ENCODE measurements at regions not wholly inside any gene's neighbourhood (a gene's known extent, or its start where the extent isn't known, plus 50 kb on each side); places are given as distances from the start of the nearest gene placed in this dataset.
A peak's percentile ranks its signal among the peaks of the same experiment; 100 is the strongest.
"Not testable (repeated sequence)": the region's sequence is repeated elsewhere in the genome, so short reads cannot be mapped to it uniquely, and the experiment has no call there.

DNA sequence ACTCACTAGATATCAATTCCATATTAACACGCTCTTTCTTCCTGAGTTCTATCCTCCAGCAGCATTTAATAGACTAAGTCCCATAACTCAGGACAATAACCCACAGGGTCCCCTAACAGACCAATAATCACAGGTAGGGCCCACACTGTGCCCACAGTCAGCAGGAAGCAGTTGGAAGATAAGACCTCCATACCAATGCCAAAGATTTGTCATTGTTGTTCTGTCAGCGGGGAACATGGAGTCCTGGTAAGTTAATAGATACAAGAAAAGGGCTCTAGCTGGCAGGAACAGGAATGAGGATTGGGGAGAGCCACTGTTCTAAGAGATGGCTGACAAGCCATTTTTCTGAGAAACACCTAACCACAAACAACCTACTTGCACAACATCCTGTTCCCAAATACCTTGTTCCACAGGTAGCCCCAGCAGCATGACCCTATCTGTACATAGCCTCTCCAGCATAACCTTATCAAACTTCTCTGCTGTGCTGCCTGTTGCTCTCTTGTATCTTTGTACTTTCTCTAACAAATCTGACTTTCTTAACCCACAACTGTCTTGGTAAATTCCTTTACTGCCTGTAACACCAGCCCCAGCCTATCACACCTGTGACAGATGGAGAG, 142.0 kb upstream of the KCNJ15 start:
- DNase-seq (ENCODE audit: low spot score), result no peak

DNA sequence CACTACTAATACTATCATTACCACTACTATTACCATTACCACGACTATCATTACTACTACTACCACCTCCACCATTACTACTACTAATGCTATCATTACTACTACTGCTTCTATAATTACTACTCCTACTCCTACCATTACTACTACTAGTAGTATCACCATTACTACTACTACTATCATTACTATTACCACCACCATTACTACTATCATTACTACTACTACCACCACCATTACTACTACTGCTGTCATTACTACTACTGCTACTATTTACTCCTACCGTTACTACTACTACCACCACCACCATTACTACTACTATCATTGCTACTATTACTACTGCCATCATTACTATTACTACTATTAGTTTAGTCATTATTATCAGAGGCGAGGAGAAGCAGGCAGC, 140.9 kb upstream of the KCNJ15 start:
- DNase-seq (ENCODE audit: low spot score), result no peak

DNA sequence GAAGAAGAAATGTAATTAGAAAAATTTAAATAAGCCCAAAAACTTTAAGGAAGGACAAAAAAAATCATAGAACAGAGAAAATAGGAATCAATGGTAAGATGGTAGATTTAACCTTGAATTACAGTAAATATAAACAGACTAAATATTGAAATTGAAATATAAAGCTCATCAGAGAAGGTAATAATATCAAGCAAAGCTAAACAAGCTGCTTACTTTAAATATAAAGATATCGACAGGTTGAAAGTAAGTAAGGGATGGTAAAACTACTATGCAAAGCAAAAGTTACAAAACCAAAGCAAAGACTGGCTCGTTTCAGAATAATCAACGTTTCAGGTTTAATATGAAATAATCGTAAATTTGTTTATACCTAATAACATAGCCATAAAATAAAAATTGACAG, 137.0 kb upstream of the KCNJ15 start:
- no peak for DNase-seq (ENCODE audit: low spot score)

DNA sequence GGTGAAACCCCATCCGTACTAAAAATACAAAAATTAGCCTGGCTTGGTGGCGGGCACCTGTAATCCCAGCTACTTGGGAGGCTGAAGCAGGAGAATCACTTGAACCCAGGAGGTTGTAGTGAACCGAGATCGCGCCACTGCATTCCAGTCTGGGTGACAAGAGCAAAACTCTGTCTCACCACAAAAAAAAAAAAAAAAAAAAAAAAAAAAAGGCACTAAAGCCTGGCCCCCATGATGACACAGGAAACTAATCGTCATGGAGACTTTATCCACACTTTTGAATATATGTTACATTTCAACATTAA, 136.2 kb upstream of the KCNJ15 start:
- DNase-seq (ENCODE audit: low spot score), result not testable (repeated sequence)

DNA sequence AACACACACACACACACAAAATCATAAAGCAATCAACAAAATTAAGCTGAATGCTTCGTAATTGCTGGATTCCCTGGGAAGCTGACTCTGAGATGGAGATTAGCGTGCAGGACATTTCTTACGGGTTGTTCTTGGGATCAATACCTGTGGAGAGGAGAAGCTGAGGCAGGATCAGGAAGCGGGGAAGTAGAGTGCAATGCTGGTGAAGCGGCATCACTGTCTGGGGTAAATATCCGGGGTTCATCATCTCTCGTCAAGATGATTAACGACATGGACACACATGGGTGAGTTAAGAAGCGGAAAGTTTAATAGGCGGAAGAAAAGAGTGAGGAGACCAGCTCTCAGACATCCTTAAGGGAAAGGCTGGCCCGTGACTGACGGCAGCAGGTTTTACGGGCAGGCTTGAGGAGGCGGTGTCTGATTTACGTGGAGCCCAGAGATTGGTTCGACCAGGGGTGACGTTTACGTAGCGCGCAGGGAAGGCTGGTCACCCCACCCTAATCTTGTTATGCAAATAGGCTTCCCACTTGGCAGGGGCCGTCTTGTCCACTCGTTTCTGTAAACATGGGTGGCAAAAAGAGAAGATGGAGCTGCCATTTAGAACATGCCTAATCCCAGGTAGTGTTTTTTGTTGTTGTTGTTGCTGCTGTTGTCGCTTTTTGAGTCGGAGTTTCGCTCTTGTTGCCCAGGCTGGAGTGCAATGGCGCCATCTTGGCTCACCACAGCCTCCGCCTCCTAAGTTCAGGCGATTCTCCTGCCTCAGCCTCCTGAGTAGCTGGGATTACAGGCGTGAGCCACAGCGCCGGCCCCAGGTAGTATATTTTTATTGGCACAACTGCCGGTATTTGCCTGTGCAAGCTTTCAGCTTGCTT, 135.6 kb upstream of the KCNJ15 start:
- DNase-seq (ENCODE audit: low spot score), result no peak

DNA sequence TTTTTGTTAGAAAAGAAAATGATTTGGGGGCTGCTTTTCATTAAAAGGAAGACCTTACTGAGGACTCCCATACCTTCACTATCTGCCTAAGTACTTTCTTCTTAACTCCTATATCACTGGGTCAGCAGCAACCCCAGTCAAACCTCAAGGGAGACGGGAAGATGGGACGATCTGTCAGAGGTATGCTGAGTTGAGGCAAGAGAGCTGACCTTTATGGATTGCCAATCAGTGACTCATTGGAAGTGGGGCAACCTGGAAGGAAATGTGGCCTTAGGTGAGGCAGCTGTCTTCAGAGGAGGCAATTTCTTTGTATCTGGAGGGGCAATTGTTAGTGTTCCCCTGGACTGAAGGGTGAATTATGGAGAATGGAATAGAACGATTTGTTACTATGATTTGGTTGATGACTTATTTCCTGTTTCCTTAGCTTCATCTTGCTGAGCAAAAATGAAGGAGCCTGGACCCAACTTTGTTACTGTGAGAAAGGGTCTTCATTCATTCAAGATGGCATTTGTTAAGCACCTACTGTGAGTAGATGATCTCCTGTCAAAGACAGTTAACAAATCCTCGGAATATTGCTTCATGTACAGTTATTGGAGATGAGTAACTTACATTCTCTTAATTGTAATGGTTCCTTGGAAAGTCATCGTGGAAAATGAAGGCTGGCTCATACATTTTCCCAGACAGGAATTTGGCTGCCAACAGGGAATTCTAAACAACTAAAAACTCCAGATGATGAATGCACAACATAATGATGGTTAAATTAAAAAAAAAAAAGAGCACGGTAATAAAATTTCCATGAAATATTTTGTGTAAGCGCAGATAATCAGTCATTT, 134.7 kb upstream of the KCNJ15 start:
- DNase-seq (ENCODE audit: low spot score), result no peak

DNA sequence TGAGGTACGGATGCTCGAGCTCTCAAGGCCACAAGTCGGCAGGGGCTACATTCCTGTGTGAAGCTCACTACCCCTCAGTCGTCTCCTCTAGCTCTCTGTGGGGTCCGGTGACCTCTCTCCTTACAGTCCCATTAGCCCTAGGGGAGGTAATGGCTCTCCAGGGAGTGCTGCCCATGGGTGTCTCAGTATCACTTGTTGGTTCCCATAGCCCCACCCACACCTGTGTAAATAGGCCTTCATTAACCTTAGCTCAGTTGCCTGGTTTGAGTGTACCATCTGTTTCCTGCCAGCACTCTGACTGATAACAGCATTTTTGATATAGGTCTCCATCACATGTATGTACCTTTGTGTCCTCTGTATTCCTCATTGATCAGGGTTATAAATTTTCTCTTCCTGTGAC, 133.2 kb upstream of the KCNJ15 start:
- DNase-seq (ENCODE audit: low spot score), result no peak

DNA sequence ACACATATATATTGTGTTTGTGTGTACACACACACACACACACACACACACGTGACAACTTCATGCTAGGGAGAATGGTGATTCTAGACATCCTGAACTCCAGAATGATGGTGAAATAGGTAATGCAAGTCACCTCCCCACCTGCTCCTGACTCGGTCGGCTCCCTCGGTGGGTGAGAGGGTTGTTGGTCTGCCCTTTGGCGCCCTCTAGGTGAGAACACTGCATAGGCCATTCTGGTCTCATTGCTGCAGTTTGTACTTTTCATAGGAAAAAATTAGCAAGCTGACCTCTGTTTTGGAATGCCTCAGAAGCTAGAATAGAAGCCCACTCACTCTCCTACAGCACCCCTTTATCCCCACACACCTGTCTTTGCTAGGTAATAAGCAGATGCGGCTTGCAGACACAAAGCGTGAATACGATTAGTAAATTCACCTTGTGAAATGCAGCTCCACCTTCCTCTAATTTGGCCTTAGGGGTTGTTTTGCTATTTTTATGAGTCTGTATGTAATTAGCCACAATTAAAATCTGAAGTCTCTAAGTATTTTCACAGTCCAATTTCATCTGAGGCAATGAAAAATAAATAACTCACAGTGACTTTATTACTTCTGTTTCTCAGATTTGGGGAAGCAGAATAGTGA, 130.0 kb upstream of the KCNJ15 start:
- DNase-seq (ENCODE audit: low spot score), result peak; percentile 32

DNA sequence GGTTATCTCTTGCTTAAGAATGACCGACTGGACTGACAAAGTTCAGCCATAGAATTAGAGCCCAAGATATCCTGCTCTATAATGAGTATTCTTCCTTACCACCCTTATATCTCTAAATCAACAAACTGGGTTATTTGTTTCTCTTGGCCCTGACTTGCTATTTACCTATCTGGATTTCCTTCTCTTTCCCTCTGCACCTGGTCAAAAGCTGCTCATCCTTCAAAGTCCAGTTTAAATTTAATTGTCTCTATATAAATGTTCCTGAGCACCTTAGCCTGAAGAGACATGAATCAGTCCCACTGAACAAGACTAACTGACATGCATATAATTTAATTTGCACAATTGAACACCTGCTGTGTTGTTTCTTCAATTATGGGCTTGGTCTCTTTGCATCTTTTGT, 127.1 kb upstream of the KCNJ15 start:
- DNase-seq (ENCODE audit: low spot score), result no peak

DNA sequence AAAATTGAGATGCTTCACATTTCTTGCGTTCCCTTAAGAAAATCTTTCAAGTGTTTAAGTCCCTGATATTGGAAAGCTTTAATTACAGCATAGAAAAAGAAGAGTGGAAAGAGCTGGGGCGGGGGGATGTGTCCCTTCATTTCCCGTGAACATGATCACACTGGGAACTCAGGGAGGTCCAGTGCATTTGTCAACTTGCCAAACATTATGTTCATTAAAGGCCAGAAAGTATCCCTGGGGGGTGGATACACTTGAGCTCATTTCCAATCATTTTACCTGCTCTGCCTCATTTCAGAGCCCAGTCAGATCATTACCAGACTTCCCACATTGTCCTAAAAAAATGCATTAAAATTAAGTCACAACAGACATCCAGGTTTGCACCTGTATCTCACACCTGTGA, 123.6 kb upstream of the KCNJ15 start:
- no peak for DNase-seq (ENCODE audit: low spot score)

DNA sequence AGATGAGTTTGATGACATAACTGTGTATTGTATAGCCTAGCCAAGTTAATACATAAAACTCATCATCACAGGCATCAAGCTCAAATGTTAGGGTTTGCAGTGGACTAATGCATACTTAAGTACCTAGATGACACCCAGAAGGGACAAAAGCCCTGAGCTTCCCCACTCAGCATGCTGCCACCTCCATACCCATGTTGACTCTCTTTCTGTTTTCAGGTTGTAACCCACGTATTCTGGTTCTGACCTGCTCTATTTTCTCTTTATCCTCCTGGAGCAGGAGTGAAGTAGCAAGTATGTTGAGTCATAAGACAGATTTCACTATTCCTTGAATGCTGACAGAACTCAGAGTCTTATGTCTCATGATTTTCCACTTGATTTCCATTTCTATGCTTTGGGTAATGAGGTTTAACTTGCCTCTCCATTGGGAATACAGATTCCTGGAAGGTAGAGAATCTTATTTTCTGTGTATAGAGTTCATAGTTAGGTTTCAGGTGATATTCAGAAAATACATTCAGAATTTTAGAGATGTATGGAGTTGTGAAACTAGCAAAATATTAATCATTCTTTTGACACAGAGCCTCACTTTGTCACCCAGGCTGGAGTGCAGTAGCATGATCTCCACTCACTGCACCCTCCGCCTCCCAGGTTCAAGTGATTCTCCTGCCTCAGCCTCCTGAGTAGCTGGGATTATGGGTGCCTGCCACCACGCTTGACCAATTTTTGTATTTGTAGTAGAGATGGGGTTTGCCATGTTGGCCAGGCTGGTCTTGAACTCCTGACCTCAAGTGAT, 122.5 kb upstream of the KCNJ15 start:
- DNase-seq (ENCODE audit: low spot score), result no peak

DNA sequence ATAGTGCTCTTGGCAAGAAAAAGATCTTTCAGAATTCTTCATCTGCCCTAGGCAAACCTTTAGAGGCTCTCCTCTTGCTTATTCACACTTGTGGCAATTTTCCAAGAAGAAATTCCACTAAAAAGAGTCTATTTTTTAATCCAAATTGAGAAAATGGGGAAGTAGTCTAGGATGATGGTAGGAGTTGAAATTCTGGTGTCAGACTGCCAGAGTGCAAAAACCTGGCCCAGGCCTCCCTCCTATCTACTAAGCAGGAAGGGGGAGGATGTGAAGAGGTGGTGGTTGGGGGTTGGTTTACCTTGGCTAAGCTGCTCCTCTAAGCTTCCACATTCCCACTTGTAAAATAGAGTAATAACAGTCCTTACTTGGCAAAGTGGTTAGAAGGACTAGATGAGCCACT, 120.6 kb upstream of the KCNJ15 start:
- DNase-seq (ENCODE audit: low spot score), result no peak

DNA sequence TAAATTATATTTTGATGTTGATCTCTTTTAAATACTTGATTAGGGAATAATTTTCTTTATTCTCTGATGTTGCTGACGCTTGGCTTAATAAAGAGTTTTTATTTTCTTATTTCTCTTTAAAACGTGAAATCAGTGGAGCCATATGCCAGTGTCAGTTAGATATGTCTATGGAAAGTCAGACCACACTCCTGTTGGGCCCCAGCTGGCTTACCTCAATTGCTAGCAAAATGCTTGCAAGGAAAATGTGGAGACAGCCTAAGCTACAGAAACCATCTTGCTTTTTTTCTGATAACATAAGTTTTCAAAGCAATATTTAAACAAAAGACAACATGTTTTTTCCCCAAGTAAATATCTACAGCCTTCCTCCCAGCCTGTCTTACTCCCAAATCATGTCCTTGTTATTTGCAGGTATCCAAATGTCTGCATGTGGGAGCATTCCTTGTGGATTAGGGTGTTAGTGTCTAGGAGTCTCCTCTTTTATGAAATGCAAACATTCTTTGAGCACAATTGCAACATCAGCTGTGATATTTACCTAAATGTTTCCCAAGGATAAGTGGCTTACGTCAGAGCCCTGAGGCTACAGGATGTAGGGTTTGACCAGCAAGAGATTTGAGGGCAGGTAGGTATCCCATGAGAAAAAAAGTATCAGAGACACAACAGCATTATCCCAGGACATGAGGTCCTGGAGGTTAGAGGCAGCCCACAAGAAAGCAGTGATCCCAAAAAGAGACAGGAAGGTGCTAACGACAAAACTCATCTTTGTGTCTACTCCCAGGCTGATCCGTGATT, 117.2 kb upstream of the KCNJ15 start:
- no peak for DNase-seq (ENCODE audit: low spot score)

DNA sequence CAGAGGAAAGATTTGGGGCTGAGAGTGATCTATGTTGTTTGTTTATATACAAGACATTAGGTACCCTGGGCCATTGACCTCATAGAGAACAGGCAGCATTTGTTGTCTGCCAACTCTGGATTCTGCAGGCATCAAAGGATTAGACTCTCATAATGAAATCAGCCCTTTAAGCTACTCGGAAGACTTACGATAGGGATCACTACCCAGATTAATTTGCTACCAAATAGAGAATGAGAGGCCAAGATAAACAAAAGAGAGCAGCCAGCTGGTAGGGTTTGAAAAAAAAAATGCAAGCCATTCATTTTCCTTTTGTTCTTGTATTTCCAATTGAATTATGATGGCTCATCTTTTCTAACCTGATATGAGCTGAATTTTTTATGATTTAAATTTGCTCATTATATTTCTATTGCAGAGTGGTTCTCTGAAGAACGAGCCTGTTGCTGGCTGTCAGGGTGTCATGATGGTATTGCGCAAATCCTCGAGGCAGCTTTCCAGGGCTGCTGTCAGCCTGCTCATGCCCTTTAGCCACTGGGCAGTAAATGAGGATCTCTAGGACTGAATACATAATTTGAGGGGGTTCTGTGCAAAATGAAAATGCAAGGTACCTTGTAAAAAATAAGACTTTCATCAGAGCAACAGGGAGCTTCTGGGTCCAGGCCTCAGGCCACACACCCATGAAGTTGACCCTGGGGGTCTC, 116.4 kb upstream of the KCNJ15 start:
- no peak for DNase-seq (ENCODE audit: low spot score)

DNA sequence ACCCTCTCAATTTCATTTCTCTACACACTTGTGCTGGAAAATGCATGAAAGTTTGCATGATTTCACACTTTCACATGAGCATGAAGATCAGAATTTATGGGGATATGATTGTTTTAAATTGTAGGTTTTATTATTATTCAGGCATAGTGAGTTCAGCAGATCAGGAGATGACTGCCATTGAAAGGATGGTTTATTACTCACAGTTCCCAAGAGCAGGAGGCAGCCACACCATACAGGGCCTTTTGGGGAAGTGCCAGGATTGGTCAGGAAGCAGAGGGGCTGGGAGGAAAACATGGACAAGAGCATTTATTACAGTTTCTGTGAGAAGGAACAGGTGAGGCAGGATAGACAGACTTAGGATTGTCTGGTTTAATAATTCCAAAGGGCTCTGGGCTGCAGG, 114.6 kb upstream of the KCNJ15 start:
- DNase-seq (ENCODE audit: low spot score), result no peak

DNA sequence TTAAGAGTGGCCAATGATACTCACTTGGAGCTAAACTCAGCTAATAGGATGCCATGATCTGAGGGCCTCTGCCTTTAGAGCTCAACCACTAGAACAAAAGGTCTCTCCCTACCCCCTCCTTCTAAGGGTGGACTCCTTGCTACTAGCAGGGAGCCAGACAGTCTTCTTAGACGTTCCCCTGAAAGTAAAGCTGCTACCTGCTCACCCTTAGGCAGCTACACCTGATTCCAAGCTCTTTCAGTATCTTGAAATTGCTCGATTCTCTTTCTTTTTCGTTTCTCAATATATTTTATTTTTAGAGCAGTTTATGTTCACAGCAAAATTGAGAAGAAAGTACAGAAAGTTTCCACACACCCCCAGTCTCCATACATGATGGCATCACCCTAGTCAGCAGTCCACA, 112.6 kb upstream of the KCNJ15 start:
- no peak for DNase-seq (ENCODE audit: low spot score)

DNA sequence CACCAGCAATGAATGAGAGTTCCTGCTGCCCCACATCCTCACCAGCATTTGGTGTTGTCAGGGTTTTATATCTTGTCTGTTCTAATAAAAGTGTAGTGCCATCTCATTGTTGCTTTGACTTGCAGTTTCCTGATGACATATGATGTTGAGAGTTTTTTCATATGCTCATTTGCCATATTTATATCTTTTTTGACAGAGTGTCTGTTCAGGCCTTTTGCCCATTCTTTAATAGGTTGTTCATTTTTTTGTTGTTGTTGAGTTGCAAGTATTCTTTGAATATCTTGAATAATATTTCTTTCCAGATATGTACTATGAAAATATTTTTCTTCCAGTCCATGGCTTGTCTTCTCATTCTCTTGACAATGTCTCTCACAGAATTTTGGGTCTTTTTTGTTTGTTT, 111.7 kb upstream of the KCNJ15 start:
- DNase-seq (ENCODE audit: low spot score), result no peak

DNA sequence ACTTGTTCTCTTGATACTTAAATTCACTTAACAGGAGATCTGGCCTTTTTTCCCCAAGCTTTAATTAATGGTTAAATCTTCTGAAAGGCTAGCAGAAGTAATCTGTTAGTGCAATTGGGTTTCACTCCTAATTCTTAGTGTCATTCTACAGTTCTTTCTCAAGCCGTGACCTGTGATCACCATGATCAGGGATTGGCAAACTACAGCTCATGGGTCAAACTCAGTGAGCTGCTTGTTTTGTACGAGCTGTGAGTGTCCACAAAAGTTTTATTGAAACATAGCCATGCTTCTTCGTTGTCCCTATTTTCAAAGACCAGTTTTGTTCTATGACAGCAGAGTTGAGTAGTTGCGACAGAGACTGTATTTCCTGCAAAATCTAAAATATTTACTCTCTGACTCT, 109.4 kb upstream of the KCNJ15 start:
- no peak for DNase-seq (ENCODE audit: low spot score)

DNA sequence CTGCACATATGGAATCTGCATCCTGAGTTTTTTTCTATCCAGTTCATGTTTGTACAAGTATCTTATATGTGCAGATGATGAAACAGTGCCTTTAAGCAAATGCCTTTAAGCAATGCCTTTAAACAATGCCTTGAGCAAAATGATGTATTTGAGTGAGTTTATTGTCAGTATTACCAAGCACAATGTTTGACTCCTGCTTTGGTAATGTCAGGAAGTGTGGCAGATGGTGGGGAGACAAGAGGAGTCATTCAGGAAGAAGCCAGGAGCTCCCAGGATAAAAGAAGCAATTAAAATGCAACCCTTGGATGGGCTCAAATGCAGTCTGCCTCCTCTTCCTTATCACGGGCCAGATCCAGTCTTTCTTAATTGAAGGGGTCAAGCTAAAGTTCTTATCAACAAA, 108.7 kb upstream of the KCNJ15 start:
- DNase-seq (ENCODE audit: low spot score), result no peak

DNA sequence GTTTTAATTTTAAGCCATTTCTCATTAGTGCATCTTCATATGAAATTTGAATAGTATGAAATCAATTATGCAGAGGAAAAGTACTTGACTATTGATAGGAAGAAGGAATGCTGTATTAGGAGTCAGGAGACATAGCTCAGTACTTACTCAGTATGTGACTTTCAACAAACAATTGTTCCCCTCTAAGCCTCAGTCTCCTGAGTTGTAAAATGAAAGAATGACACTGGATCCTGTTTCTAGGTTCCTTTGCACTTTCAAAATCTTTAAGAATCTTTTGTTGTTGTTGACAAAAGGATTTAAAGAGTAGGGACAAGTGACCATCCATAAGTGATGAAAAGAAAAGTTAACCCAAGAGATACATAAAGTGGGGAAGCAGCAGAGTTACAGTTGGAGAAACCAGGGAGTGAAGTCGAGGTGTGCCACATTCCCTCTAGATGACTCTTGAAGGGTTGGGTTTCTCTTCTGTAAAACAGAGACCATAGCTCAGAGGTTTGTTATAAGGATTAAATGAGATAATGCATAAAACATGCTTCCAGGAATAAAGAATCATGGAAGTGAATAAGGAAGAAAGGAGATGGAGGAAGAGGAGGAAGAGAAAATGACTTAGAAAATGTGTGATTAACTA, 105.7 kb upstream of the KCNJ15 start:
- no peak for DNase-seq (ENCODE audit: low spot score)
